Esophagus squamous epithelium (tissue), 5 donors: ENCODE measurements at regions not wholly inside any gene's neighbourhood (a gene's known extent, or its start where the extent isn't known, plus 50 kb on each side); places are given as distances from the start of the nearest gene placed in this dataset.

Experiments used
- DNase-seq: peaks from one replicate; lab custom pipeline; 2025; lab: John Stamatoyannopoulos, UW
- H3K27ac ChIP-seq, 4 donors: fragments of 200-600 bp; sonication (generic); one replicate each; pipeline ENCODE4 v1.5.1; 2016 to 2019; ENCODE audit warnings: mild to moderate bottlenecking in 1 of 4
- H3K27me3 ChIP-seq, 4 donors: fragments of 200-600 bp; sonication (generic); 1 replicate in 3 of 4; 2 replicates in 1 of 4; pipeline versions ENCODE4 v1.5.1 to v1.6.0; 2017 to 2021; ENCODE audit warnings: antibody characterized with exemption in 1 of 4
- H3K36me3 ChIP-seq, 3 donors: fragments of 200-600 bp; sonication (generic); one replicate each; pipeline ENCODE4 v1.5.1; 2016 to 2019
- H3K4me1 ChIP-seq, 3 donors: fragments of 200-600 bp; sonication (generic); one replicate each; pipeline ENCODE4 v1.5.1; 2017 to 2019
- H3K4me3 ChIP-seq, 4 donors: fragments of 200-600 bp; sonication (generic); 1 replicate in 3 of 4; 2 replicates in 1 of 4; pipeline ENCODE4 v1.5.1; 2016 to 2019; ENCODE audit warnings: mild to moderate bottlenecking in 2 of 4, moderate library complexity in 1 of 4
- H3K9me3 ChIP-seq, 3 donors: fragments of 200-600 bp; sonication (generic); one replicate each; pipeline ENCODE4 v1.5.1; 2016 to 2019
- CTCF ChIP-seq, 6 experiments: fragments of 450-650 bp in 4 of 6; fragments of 200-600 bp in 2 of 6; sonication (generic) in 2 of 6; IDR thresholded peaks; one replicate each; pipeline ENCODE4 v1.5.1; 2016 to 2019; ENCODE audit warnings: antibody characterized with exemption in 6 of 6, mild to moderate bottlenecking in 4 of 6, moderate library complexity in 4 of 6
- POLR2A ChIP-seq, 4 donors: fragments of 450-650 bp; IDR thresholded peaks; one replicate each; pipeline ENCODE4 v1.6.1; 2017; ENCODE audit warnings: antibody characterized with exemption in 4 of 4, mild to moderate bottlenecking in 4 of 4, moderate library complexity in 3 of 4
- WGBS, 2 donors: methylation state at CpG; one replicate each; pipeline ENCODE4 v1.1.5; 2018; 5-methylcytosine and 5-hydroxymethylcytosine counted together
- intact Hi-C: fragments of 100-400 bp; cut with DNase I; formaldehyde crosslinking; loops from one replicate; pipeline ENCODE4 v1.15.0; 2022
- donor health status: DM: yes; HTN: yes; CAD: no.

- intact Hi-C loops: no loop called here
- TF ChIP-seq POLR2A (IDR thresholded peaks at IDR 0.05) (no peak), CTCF (IDR thresholded peaks at IDR 0.05) (no peak)
Measured at GRCh38 chr9:86782831-86783230, 164.5 kb downstream of the GAS1 start.

GRCh38 chr9:86778761-86779160 lies 168.5 kb downstream of the GAS1 start:
- H3K36me3 ChIP-seq: no peaks in the 10 kb centered on the region
- WGBS, 2 donors: 72 to 77% methylated on average over 3 of the region's 3 CpGs
- no peak overlapping the region for H3K4me3 ChIP-seq
- H3K9me3 ChIP-seq: no peaks in the 10 kb centered on the region
- H3K4me1 ChIP-seq: no peaks in the 10 kb centered on the region
- no peak for DNase-seq
- H3K27ac ChIP-seq: no peak overlapping the region
- no peaks in the 10 kb centered on the region for H3K27me3 ChIP-seq
- TF ChIP-seq POLR2A (IDR thresholded peaks at IDR 0.05) (no peak), CTCF (IDR thresholded peaks at IDR 0.05) (no peak)
- intact Hi-C loops: no loop called here

More at GRCh38 chr9:86782831-86783230, 164.5 kb downstream of the GAS1 start:
- Histone ChIP-seq H3K27me3 (no peaks in the 10 kb centered on the region), H3K4me1 (no peaks in the 10 kb centered on the region), H3K27ac (no peak overlapping the region), H3K4me3 (no peak overlapping the region), H3K36me3 (no peaks in the 10 kb centered on the region), H3K9me3 (no peaks in the 10 kb centered on the region)
- DNase-seq: no peak
- 87 to 91% methylated on average over 2 of the region's 2 CpGs for WGBS, 2 donors

GRCh38 chr9:86775718-86776117 lies 171.6 kb downstream of the GAS1 start:
- DNase-seq: no peak
- intact Hi-C loops: no loop called here
- H3K36me3 ChIP-seq: no peaks in the 10 kb centered on the region
- H3K4me1 ChIP-seq: no peaks in the 10 kb centered on the region
- 63 to 73% methylated on average over 2 of the region's 2 CpGs for WGBS, 2 donors
- no peaks in the 10 kb centered on the region for H3K27me3 ChIP-seq
- TF ChIP-seq CTCF (IDR thresholded peaks at IDR 0.05) (no peak), POLR2A (IDR thresholded peaks at IDR 0.05) (no peak)
- H3K27ac ChIP-seq: no peak overlapping the region
- no peaks in the 10 kb centered on the region for H3K9me3 ChIP-seq
- no peak overlapping the region for H3K4me3 ChIP-seq

- H3K27me3 ChIP-seq: no peaks in the 10 kb centered on the region
- TF ChIP-seq CTCF (IDR thresholded peaks at IDR 0.05) (no peak), POLR2A (IDR thresholded peaks at IDR 0.05) (no peak)
- H3K9me3 ChIP-seq: no peaks in the 10 kb centered on the region
- DNase-seq: no peak
- no peak overlapping the region for H3K27ac ChIP-seq
- no peak overlapping the region for H3K4me3 ChIP-seq
- WGBS, 2 donors: 54% methylated on average over 4 of the region's 4 CpGs
- intact Hi-C loops: no loop called here
- H3K4me1 ChIP-seq: no peaks in the 10 kb centered on the region
- no peaks in the 10 kb centered on the region for H3K36me3 ChIP-seq
Measured at GRCh38 chr9:86774116-86774515, 173.2 kb downstream of the GAS1 start.

- no peak overlapping the region for H3K4me3 ChIP-seq
- no peak for DNase-seq
- WGBS, 2 donors: 90 to 91% methylated on average over 6 of the region's 6 CpGs
- no peaks in the 10 kb centered on the region for H3K4me1 ChIP-seq
- no peak overlapping the region for H3K27ac ChIP-seq
- no peaks in the 10 kb centered on the region for H3K36me3 ChIP-seq
- intact Hi-C loops: no loop called here
- no peaks in the 10 kb centered on the region for H3K27me3 ChIP-seq
- TF ChIP-seq POLR2A (IDR thresholded peaks at IDR 0.05) (no peak), CTCF (IDR thresholded peaks at IDR 0.05) (no peak)
- H3K9me3 ChIP-seq: no peaks in the 10 kb centered on the region
Measured at GRCh38 chr9:86773422-86773945, 173.8 kb downstream of the GAS1 start.
